HL-60/S4 (cell line): ENCODE measurements at regions not wholly inside any gene's neighbourhood (a gene's known extent, or its start where the extent isn't known, plus 50 kb on each side); places are given as distances from the start of the nearest gene placed in this dataset.

Source experiments
- in situ Hi-C: fragments of 300-500 bp; cut with MboI; formaldehyde crosslinking; loops from 2 replicates; pipeline ENCODE4 v1.14.3; 2022; ENCODE audit warnings: low sequenced_read_pairs

GRCh38 chr15:96230526-96231181 lies 99.8 kb upstream of the NR2F2 start:
- in situ Hi-C loops: no loop called here

GRCh38 chr15:96232335-96232734 lies 98.2 kb upstream of the NR2F2 start:
- in situ Hi-C loops: no loop called here

- in situ Hi-C loops: no loop called here
Measured at GRCh38 chr15:96234109-96234892, 96.2 kb upstream of the NR2F2 start.

GRCh38 chr15:96237002-96237401 lies 93.5 kb upstream of the NR2F2 start:
- in situ Hi-C loops: no loop called here

- in situ Hi-C loops: no loop called here
Measured at GRCh38 chr15:96242761-96243160, 87.7 kb upstream of the NR2F2 start.

GRCh38 chr15:96243701-96244100 lies 86.8 kb upstream of the NR2F2 start:
- in situ Hi-C loops: no loop called here

GRCh38 chr15:96245252-96245651 lies 85.2 kb upstream of the NR2F2 start:
- in situ Hi-C loops: no loop called here

GRCh38 chr15:96246057-96246456 lies 84.4 kb upstream of the NR2F2 start:
- in situ Hi-C loops: no loop called here

GRCh38 chr15:96247621-96248305 lies 82.7 kb upstream of the NR2F2 start:
- in situ Hi-C loops: no loop called here

- in situ Hi-C loops: no loop called here
Measured at GRCh38 chr15:96252148-96252547, 78.4 kb upstream of the NR2F2 start.

GRCh38 chr15:96253006-96253747 lies 77.3 kb upstream of the NR2F2 start:
- in situ Hi-C loops: no loop called here

- in situ Hi-C loops: no loop called here
Measured at GRCh38 chr15:96254173-96254572, 76.3 kb upstream of the NR2F2 start.

- in situ Hi-C loops: no loop called here
Measured at GRCh38 chr15:96255599-96255998, 74.9 kb upstream of the NR2F2 start.

GRCh38 chr15:96261575-96262034 lies 68.9 kb upstream of the NR2F2 start:
- in situ Hi-C loops: no loop called here

- in situ Hi-C loops: no loop called here
Measured at GRCh38 chr15:96262097-96262496, 68.4 kb upstream of the NR2F2 start.

- in situ Hi-C loops: no loop called here
Measured at GRCh38 chr15:96262549-96263489, 67.7 kb upstream of the NR2F2 start.

- in situ Hi-C loops: no loop called here
Measured at GRCh38 chr15:96264351-96264798, 66.1 kb upstream of the NR2F2 start.

GRCh38 chr15:96264801-96265515 lies 65.5 kb upstream of the NR2F2 start:
- in situ Hi-C loops: no loop called here

- in situ Hi-C loops: no loop called here
Measured at GRCh38 chr15:96266456-96266855, 64.0 kb upstream of the NR2F2 start.
